K562 (cell line): ENCODE measurements at regions not wholly inside any gene's neighbourhood (a gene's known extent, or its start where the extent isn't known, plus 50 kb on each side); places are given as distances from the start of the nearest gene placed in this dataset.

Experiments
- ATAC-seq: fragments of 200-7000 bp; cut with Tn5 transposase; 3 replicates; pipeline ENCODE4 v1.9.1; 2020; ENCODE audit warnings: moderate library complexity
- BruUV-seq: library from RNA; stranded (reverse); fragments of 400-500 nt; replicated peaks from 2 replicates; lab custom pipeline; 2021; lab: Mats Ljungman, UMichigan
- CTCF ChIA-PET: fragments of 300-600 bp; formaldehyde crosslinking; extraction: SDS; loops from one replicate; lab custom pipeline; 2021; ENCODE audit warnings: low intra/inter-chr PET ratio; lab: Yijun Ruan, JAX
- POLR2A ChIA-PET: fragments of 300-600, 350-650 bp; sonication (Branson Sonifier 250); formaldehyde crosslinking; extraction: SDS; loops from one replicate; lab custom pipeline; 2021; ENCODE audit warnings: antibody characterized with exemption, inconsistent platforms; lab: Yijun Ruan, JAX
- DNase-seq, 4 experiments: peaks; one replicate each; pipeline versions ENCODE4 v3.0.0 to v3.0.0-alpha.2; 2011 to 2018; ENCODE audit warnings: low spot score in 3 of 4, mixed read lengths in 3 of 4; ENCODE audit errors: extremely low read depth in 1 of 4
- FAIRE-seq: peaks from 2 replicates; lab custom pipeline; 2011; peaks lifted over from hg19 to GRCh38; lab: Jason Lieb, UNC
- H2AFZ ChIP-seq: 2 replicates; pipeline ENCODE4 v1.6.0; 2011; ENCODE audit warnings: low read depth, low read length, control low read depth, inconsistent platforms
- H3K27ac ChIP-seq: fragments of 200-600 bp; 3 replicates; pipeline ENCODE4 v1.8.0; 2011; ENCODE audit warnings: low read depth, mild to moderate bottlenecking, control low read depth, inconsistent platforms, low read length, moderate library complexity, mixed read lengths; ENCODE audit errors: extremely low read depth
- H3K27me3 ChIP-seq, 2 experiments: fragments of 300-600 bp in 1 of 2; 2 replicates in 1 of 2; 3 replicates in 1 of 2; pipeline versions ENCODE4 v1.6.0 to v1.8.0; 2011; ENCODE audit warnings: inconsistent platforms in 2 of 2, low read length in 2 of 2, mild to moderate bottlenecking in 1 of 2, mixed read lengths in 1 of 2, moderate library complexity in 1 of 2; ENCODE audit not compliant: control insufficient read depth in 2 of 2, insufficient read depth in 2 of 2
- H3K36me3 ChIP-seq: fragments of 300-600 bp; 3 replicates; pipeline ENCODE4 v1.8.0; 2011; ENCODE audit warnings: mild to moderate bottlenecking, low read length, inconsistent platforms; ENCODE audit not compliant: control insufficient read depth, insufficient read depth
- H3K4me1 ChIP-seq, 2 experiments: fragments of 200-600 bp in 1 of 2; replicated peaks in 1 of 2; 2 replicates in 1 of 2; 3 replicates in 1 of 2; pipeline versions ENCODE4 v1.5.1 to v1.8.0; 2011; ENCODE audit warnings: inconsistent platforms in 2 of 2, low read length in 2 of 2, mild to moderate bottlenecking in 1 of 2, mixed read lengths in 1 of 2, moderate library complexity in 1 of 2; ENCODE audit not compliant: control insufficient read depth in 2 of 2, insufficient read depth in 2 of 2
- H3K4me2 ChIP-seq: 2 replicates; pipeline ENCODE4 v1.6.1; 2011; ENCODE audit warnings: low read length, control low read depth, inconsistent platforms, mixed read lengths; ENCODE audit not compliant: insufficient read depth
- H3K4me3 ChIP-seq: fragments of 200-600 bp; sonication (generic), shearing (Covaris generic); 2 replicates; pipeline ENCODE4 v1.5.1; 2016; ENCODE audit warnings: control low read depth, inconsistent platforms
- H3K79me2 ChIP-seq: fragments of 200-600 bp; 3 replicates; pipeline ENCODE4 v1.8.0; 2011; ENCODE audit warnings: low read length, inconsistent platforms; ENCODE audit not compliant: control insufficient read depth, insufficient read depth
- H3K9ac ChIP-seq, 2 experiments: 2 replicates each; pipeline versions ENCODE4 v1.6.0 to v1.6.1; 2011; ENCODE audit warnings: low read depth in 2 of 2, low read length in 2 of 2, control low read depth in 1 of 2, inconsistent platforms in 1 of 2, mild to moderate bottlenecking in 1 of 2, mixed read lengths in 1 of 2; ENCODE audit not compliant: insufficient read depth in 1 of 2
- H3K9me1 ChIP-seq: one replicate; pipeline ENCODE4 v1.6.0; 2011; ENCODE audit warnings: inconsistent platforms, mild to moderate bottlenecking, low read length, moderate library complexity; ENCODE audit not compliant: control insufficient read depth, insufficient read depth
- H3K9me3 ChIP-seq: replicated peaks from 2 replicates; pipeline ENCODE4 v1.5.1; 2011; ENCODE audit warnings: low read depth, low read length, inconsistent platforms; ENCODE audit not compliant: control insufficient read depth, insufficient read depth
- H4K20me1 ChIP-seq: replicated peaks from 2 replicates; pipeline ENCODE4 v1.6.1; 2011; ENCODE audit warnings: low read length, inconsistent platforms, mixed read lengths; ENCODE audit not compliant: control insufficient read depth, insufficient read depth
- FOSL1 ChIP-seq: fragments of 200-800 bp; sonication (Bioruptor generic); conservative IDR thresholded peaks from 2 replicates; pipeline ENCODE4 v1.6.1; 2016; ENCODE audit warnings: missing genetic modification characterization, missing compliant biosample characterization
- NFIC ChIP-seq: fragments of 450-650 bp; IDR thresholded peaks from 2 replicates; pipeline ENCODE4 v1.6.1; 2017; ENCODE audit warnings: mild to moderate bottlenecking, inconsistent platforms
- RBM15 ChIP-seq: fragments of 200-400 bp; formaldehyde crosslinking; IDR thresholded peaks from 2 replicates; pipeline ENCODE4 v1.6.1; 2018; ENCODE audit warnings: mild to moderate bottlenecking, low read length, moderate library complexity; ENCODE audit not compliant: insufficient read depth
- ZNF224 ChIP-seq: sonication (generic); formaldehyde crosslinking; IDR thresholded peaks from 2 replicates; pipeline ENCODE4 v1.8.0; 2022; ENCODE audit warnings: mild to moderate bottlenecking, missing genetic modification reagents
- WGBS: fragments of 100-300 bp; shearing (Covaris generic); methylation state at CpG from one replicate; pipeline ENCODE4 v1.1.6; 2016; ENCODE audit warnings: low coverage, mixed read lengths; ENCODE audit not compliant: insufficient coverage; ENCODE audit errors: missing lambda C conversion rate; 5-methylcytosine and 5-hydroxymethylcytosine counted together
- in situ Hi-C: fragments of 300-500 bp; cut with MboI; formaldehyde crosslinking; loops from 4 replicates; pipeline ENCODE4 v1.15.0; 2018; ENCODE audit warnings: inconsistent platforms, mixed read lengths
- intact Hi-C: fragments of 100-400 bp; cut with micrococcal nuclease; formaldehyde crosslinking; loops from 2 replicates; pipeline ENCODE4 v1.14.2; 2022
- TF ChIP-seq, protein P1 (sequence below): fragments of 450-650 bp; IDR thresholded peaks from one replicate; pipeline ENCODE4 v1.6.1; 2018; ENCODE audit warnings: mild to moderate bottlenecking, moderate library complexity; ENCODE audit not compliant: partially characterized antibody
- TF ChIP-seq, protein P2 (sequence below): IDR thresholded peaks from 2 replicates; pipeline ENCODE4 v1.6.1; 2014; ENCODE audit warnings: antibody characterized with exemption
- TF ChIP-seq, protein P3 (sequence below), 2 experiments: fragments of 450-650 bp; IDR thresholded peaks; 2 replicates each; pipeline ENCODE4 v1.6.1; 2016

DNA sequence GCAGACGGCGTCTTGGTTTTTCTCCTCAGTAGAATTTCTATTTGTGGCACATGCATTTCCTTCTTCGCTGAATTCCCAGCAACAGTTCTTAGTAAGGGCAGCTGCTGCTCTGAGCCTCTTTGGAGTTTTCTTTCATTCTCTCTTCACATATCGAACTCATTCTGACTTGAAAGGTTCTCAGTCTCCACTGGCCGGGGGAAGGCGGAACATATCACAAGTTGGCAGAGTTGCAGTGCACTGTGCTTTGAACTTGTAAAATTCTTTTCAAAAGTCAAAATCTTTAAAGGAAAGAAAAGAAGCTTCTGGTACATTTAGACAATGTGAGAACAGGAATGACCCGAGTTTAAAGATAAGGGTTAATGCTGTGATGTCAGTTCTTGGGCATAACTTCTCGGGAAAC is 286.1 kb upstream of the MAP3K7 start:
- intact Hi-C loops (no loop called here), in situ Hi-C loops (no loop called here)
- Histone ChIP-seq H3K27me3 (no peaks in the 10 kb centered on the region; a peak in 1 of 5 replicates), H3K9ac (no peak overlapping the region), H3K4me3 (no peak overlapping the region), H3K4me1 (no peaks in the 10 kb centered on the region), H3K4me2 (no peak overlapping the region), H2AFZ (no peak overlapping the region), H3K9me3 (no peaks in the 10 kb centered on the region), H3K9me1 (no peaks in the 10 kb centered on the region), H3K27ac (no peak overlapping the region), H3K79me2 (no peaks in the 10 kb centered on the region), H3K36me3 (no peaks in the 10 kb centered on the region), H4K20me1 (no peaks in the 10 kb centered on the region)
- TF ChIP-seq, protein P1, sequence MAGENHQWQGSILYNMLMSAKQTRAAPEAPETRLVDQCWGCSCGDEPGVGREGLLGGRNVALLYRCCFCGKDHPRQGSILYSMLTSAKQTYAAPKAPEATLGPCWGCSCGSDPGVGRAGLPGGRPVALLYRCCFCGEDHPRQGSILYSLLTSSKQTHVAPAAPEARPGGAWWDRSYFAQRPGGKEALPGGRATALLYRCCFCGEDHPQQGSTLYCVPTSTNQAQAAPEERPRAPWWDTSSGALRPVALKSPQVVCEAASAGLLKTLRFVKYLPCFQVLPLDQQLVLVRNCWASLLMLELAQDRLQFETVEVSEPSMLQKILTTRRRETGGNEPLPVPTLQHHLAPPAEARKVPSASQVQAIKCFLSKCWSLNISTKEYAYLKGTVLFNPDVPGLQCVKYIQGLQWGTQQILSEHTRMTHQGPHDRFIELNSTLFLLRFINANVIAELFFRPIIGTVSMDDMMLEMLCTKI, result no peak
- no peak for TF ChIP-seq RBM15
- FAIRE-seq, result no peak
- POLR2A ChIA-PET, result interaction anchor here (1.2 kb wide), 1 partner anchor 11 kb away, joined by 4 read pairs; no protein-coding TSS in a partner anchor
- WGBS, result 0% methylated on average over 8 of the region's 8 CpGs
- DNase-seq, result no peak
- BruUV-seq, result no TSS peak
- no peak for ATAC-seq
- CTCF ChIA-PET, result no interaction called here

DNA sequence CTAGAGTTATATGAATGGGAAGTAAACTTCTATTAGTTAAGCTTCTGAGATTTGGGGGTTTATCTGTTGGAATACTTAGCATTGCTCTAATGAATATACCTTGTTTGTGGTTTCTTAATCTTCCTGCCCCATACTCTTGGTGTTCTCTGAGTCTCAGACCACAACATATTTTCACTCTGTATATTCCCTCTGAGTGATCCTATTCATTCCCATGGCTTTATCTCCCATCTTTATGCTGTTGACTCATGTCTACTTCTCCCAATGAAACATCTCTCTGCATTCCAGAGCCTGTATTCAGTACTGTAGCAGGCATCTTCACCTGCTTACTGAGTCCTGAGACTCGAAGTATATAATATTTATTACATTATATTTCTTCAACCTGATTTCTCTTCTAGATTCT is 283.7 kb upstream of the MAP3K7 start:
- POLR2A ChIA-PET, result no interaction called here
- no peak for FAIRE-seq

More for the DNA sequence above, 283.7 kb upstream of the MAP3K7 start:
- TF ChIP-seq ZNF224 (no peak), FOSL1 (tag) (no peak), NFIC (no peak)
- TF ChIP-seq, protein P2, sequence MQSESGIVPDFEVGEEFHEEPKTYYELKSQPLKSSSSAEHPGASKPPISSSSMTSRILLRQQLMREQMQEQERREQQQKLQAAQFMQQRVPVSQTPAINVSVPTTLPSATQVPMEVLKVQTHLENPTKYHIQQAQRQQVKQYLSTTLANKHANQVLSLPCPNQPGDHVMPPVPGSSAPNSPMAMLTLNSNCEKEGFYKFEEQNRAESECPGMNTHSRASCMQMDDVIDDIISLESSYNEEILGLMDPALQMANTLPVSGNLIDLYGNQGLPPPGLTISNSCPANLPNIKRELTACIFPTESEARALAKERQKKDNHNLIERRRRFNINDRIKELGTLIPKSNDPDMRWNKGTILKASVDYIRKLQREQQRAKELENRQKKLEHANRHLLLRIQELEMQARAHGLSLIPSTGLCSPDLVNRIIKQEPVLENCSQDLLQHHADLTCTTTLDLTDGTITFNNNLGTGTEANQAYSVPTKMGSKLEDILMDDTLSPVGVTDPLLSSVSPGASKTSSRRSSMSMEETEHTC, result no peak
- TF ChIP-seq, protein P3, sequence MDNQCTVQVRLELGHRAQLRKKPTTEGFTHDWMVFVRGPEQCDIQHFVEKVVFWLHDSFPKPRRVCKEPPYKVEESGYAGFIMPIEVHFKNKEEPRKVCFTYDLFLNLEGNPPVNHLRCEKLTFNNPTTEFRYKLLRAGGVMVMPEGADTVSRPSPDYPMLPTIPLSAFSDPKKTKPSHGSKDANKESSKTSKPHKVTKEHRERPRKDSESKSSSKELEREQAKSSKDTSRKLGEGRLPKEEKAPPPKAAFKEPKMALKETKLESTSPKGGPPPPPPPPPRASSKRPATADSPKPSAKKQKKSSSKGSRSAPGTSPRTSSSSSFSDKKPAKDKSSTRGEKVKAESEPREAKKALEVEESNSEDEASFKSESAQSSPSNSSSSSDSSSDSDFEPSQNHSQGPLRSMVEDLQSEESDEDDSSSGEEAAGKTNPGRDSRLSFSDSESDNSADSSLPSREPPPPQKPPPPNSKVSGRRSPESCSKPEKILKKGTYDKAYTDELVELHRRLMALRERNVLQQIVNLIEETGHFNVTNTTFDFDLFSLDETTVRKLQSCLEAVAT (IDR thresholded peaks at IDR 0.05), result no peak
- TF ChIP-seq, all 486 proteins: peak for 0
- Histone ChIP-seq H3K4me3 (no peak overlapping the region), H3K4me1 (no peaks in the 10 kb centered on the region), H3K9me1 (no peaks in the 10 kb centered on the region), H3K9ac (no peak overlapping the region), H3K79me2 (no peaks in the 10 kb centered on the region), H3K36me3 (no peaks in the 10 kb centered on the region), H3K4me2 (no peak overlapping the region), H4K20me1 (no peaks in the 10 kb centered on the region), H2AFZ (no peak overlapping the region), H3K27me3 (no peaks in the 10 kb centered on the region; a peak in 1 of 5 replicates), H3K9me3 (no peaks in the 10 kb centered on the region), H3K27ac (no peak overlapping the region)
- intact Hi-C loops (no loop called here), in situ Hi-C loops (no loop called here)
- CTCF ChIA-PET, result interaction anchor here (0.5 kb wide), 1 partner anchor 1291 kb away, joined by 5 read pairs; no protein-coding TSS in a partner anchor
- DNase-seq, result no peak
- WGBS, result 0% methylated on average over 1 of the region's 1 CpG
- ATAC-seq, result no peak
- no TSS peak for BruUV-seq
